ENCODE measurements at regions not wholly inside any gene's neighbourhood (a gene's known extent, or its start where the extent isn't known, plus 50 kb on each side); places are given as distances from the start of the nearest gene placed in this dataset.

- TF ChIP-seq CTCF (IDR thresholded peaks at IDR 0.05; ENCODE audit: low read depth, low read length, poor library complexity, severe bottlenecking) (no peak), EZH2phosphoT487 (IDR thresholded peaks at IDR 0.05; ENCODE audit: borderline replicate concordance, low read length) (no peak)
Measured at GRCh38 chr4:29199025-29199424, 1521.1 kb upstream of the PCDH7 start.

All from DOHH2 (cell line).